ENCODE measurements at regions not wholly inside any gene's neighbourhood (a gene's known extent, or its start where the extent isn't known, plus 50 kb on each side); places are given as distances from the start of the nearest gene placed in this dataset.

DNA sequence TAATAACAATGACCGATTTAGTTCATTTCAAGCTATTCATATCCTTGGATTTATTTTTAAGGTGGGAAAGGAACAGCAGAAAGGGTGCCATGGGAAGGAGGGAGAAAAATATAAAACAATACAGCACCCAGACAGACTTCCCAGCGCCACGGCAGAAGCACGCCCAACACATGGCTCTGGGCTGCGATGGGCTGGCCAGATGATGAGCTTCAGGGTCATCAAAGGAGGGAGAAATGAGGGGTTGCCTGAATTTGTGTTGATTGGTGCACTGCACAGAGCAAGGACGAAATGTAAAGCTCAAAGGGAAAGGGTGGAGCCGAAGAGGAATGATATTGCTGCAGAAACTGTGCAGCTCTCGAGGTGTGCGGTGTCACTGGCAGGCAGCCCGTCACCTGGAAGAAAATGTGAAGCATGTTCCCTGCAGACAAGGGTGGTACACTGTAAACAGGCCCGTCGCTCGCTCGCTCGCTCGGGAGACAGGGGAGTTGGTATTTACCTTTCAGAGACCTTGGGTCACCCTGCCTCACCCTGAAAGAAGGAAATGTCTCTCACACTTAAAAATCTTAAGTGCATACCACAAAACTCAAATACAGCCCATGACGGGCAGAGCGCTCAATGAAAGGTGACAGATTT is 195.5 kb upstream of the CTAGE1 start:
- TF ChIP-seq, protein P1, sequence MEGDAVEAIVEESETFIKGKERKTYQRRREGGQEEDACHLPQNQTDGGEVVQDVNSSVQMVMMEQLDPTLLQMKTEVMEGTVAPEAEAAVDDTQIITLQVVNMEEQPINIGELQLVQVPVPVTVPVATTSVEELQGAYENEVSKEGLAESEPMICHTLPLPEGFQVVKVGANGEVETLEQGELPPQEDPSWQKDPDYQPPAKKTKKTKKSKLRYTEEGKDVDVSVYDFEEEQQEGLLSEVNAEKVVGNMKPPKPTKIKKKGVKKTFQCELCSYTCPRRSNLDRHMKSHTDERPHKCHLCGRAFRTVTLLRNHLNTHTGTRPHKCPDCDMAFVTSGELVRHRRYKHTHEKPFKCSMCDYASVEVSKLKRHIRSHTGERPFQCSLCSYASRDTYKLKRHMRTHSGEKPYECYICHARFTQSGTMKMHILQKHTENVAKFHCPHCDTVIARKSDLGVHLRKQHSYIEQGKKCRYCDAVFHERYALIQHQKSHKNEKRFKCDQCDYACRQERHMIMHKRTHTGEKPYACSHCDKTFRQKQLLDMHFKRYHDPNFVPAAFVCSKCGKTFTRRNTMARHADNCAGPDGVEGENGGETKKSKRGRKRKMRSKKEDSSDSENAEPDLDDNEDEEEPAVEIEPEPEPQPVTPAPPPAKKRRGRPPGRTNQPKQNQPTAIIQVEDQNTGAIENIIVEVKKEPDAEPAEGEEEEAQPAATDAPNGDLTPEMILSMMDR (IDR thresholded peaks at IDR 0.05 in 2 of 3, conservative IDR thresholded peaks at IDR 0.05 in 1 of 3; ENCODE audit: control insufficient read depth in 2 of 3, extremely low read depth in 1 of 3, insufficient read depth in 1 of 3, low read depth in 3 of 3, low read length in 3 of 3), result no peak
- TF ChIP-seq EZH2 (IDR thresholded peaks at IDR 0.05; ENCODE audit: borderline replicate concordance, control insufficient read depth, low read depth, low read length) (no peak), SUZ12 (IDR thresholded peaks at IDR 0.05; ENCODE audit: unreplicated experiment) (no peak), CBX3 (IDR thresholded peaks at IDR 0.05; ENCODE audit: borderline replicate concordance, low read depth) (no peak), MAX (IDR thresholded peaks at IDR 0.05; ENCODE audit: low read depth, low read length) (no peak), POLR2A (IDR thresholded peaks at IDR 0.05; ENCODE audit: low read depth, low read length) (no peak)

All from GM12878 (cell line).